Embryonic facial prominence (tissue), 1 donor: ENCODE measurements at regions not wholly inside any gene's neighbourhood (a gene's known extent, or its start where the extent isn't known, plus 50 kb on each side); places are given as distances from the start of the nearest gene placed in this dataset.

Experiments
- DNase-seq: peaks from one replicate; pipeline ENCODE4 v3.0.0-alpha.2; 2016; ENCODE audit errors: extremely low spot score

GRCh38 chr14:29459531-29459930, 468.1 kb downstream of the PRKD1 start:
- DNase-seq = no peak

- DNase-seq = no peak
Measured at GRCh38 chr14:29459969-29460560, 467.6 kb downstream of the PRKD1 start.

GRCh38 chr14:29461101-29461500, 466.5 kb downstream of the PRKD1 start:
- DNase-seq = no peak

- DNase-seq = no peak
Measured at GRCh38 chr14:29461506-29461905, 466.1 kb downstream of the PRKD1 start.

GRCh38 chr14:29462321-29462720, 465.3 kb downstream of the PRKD1 start:
- no peak for DNase-seq

GRCh38 chr14:29462772-29463171, 464.9 kb downstream of the PRKD1 start:
- DNase-seq = no peak

- DNase-seq = no peak
Measured at GRCh38 chr14:29463727-29464395, 463.8 kb downstream of the PRKD1 start.

- DNase-seq = no peak
Measured at GRCh38 chr14:29465095-29465494, 462.6 kb downstream of the PRKD1 start.

GRCh38 chr14:29475641-29476040, 452.0 kb downstream of the PRKD1 start:
- DNase-seq = no peak

GRCh38 chr14:29486132-29486531, 441.5 kb downstream of the PRKD1 start:
- no peak for DNase-seq

GRCh38 chr14:29489911-29490425, 437.7 kb downstream of the PRKD1 start:
- no peak for DNase-seq

- DNase-seq = no peak
Measured at GRCh38 chr14:29493849-29494248, 433.8 kb downstream of the PRKD1 start.

GRCh38 chr14:29494312-29494711, 433.3 kb downstream of the PRKD1 start:
- DNase-seq = no peak

- DNase-seq = no peak
Measured at GRCh38 chr14:29503903-29504302, 423.7 kb downstream of the PRKD1 start.

GRCh38 chr14:29518335-29518734, 409.3 kb downstream of the PRKD1 start:
- DNase-seq = no peak

- DNase-seq = no peak
Measured at GRCh38 chr14:29521526-29522137, 406.0 kb downstream of the PRKD1 start.
